AG10803 (cell line): ENCODE measurements at regions not wholly inside any gene's neighbourhood (a gene's known extent, or its start where the extent isn't known, plus 50 kb on each side); places are given as distances from the start of the nearest gene placed in this dataset.
A peak's percentile ranks its signal among the peaks of the same experiment; 100 is the strongest.

Experiments
- DNase-seq: peaks from one replicate; pipeline ENCODE4 v3.0.0; 2010; ENCODE audit warnings: low read depth
- H3K4me3 ChIP-seq: 2 replicates; pipeline ENCODE4 v1.5.1; 2011; ENCODE audit warnings: mild to moderate bottlenecking, low read length, control low read depth
- CTCF ChIP-seq: conservative IDR thresholded peaks from 2 replicates; pipeline ENCODE4 v1.5.1; 2011; ENCODE audit warnings: mild to moderate bottlenecking, low read length, control low read depth, inconsistent platforms

GRCh38 chr3:137222736-137223225 lies 265.0 kb downstream of the IL20RB start:
- H3K4me3 ChIP-seq = no peak overlapping the region
- no peak for DNase-seq
- no peak for TF ChIP-seq CTCF

- no peak overlapping the region for H3K4me3 ChIP-seq
- no peak for DNase-seq
- no peak for TF ChIP-seq CTCF
Observed at GRCh38 chr3:137224464-137224863, 266.7 kb downstream of the IL20RB start.

GRCh38 chr3:137242836-137243400 lies 285.1 kb downstream of the IL20RB start:
- no peak for TF ChIP-seq CTCF
- DNase-seq = no peak

GRCh38 chr3:137246491-137246890 lies 288.7 kb downstream of the IL20RB start:
- no peak for DNase-seq
- TF ChIP-seq CTCF = no peak

More at GRCh38 chr3:137242836-137243400, 285.1 kb downstream of the IL20RB start:
- H3K4me3 ChIP-seq = no peak overlapping the region

GRCh38 chr3:137249311-137249940 lies 291.6 kb downstream of the IL20RB start:
- no peak overlapping the region for H3K4me3 ChIP-seq
- TF ChIP-seq CTCF = no peak
- no peak for DNase-seq

More at GRCh38 chr3:137246491-137246890, 288.7 kb downstream of the IL20RB start:
- no peak overlapping the region for H3K4me3 ChIP-seq

GRCh38 chr3:137259089-137259488 lies 301.3 kb downstream of the IL20RB start:
- peak; percentile 1 for DNase-seq
- TF ChIP-seq CTCF = no peak
- no peak overlapping the region for H3K4me3 ChIP-seq

- no peak for TF ChIP-seq CTCF
- no peak for DNase-seq
- no peak overlapping the region for H3K4me3 ChIP-seq
Observed at GRCh38 chr3:137259701-137260100, 301.9 kb downstream of the IL20RB start.
